ENCODE measurements at regions not wholly inside any gene's neighbourhood (a gene's known extent, or its start where the extent isn't known, plus 50 kb on each side); places are given as distances from the start of the nearest gene placed in this dataset.

DNA sequence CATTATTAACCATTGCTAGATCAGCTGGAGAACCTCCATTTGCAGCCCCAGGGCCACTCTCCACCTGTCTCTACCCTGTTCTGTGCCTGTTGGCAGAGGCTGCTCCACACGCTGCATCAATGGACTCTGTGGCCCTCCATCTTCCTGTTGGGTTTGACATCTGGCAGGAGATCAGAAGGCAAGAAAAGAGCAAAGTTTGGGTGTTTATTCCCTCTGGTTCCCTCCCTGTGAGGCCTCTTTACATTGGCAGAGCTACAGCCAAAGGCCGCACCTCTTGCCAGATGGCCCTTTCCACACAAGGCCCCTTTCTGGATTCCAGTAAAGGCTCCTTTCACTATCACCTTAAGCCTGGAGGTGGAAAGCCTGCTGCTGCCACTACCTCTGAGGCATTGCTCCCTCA, 110.9 kb upstream of the RND3 start:
- Histone ChIP-seq H3K9me3 (replicated peaks; ENCODE audit: control insufficient read depth, insufficient read depth, low read length) (no peaks in the 10 kb centered on the region), H3K4me3 (replicated peaks in 1 of 3; ENCODE audit: insufficient read depth in 1 of 3, low read depth in 1 of 3, low read length in 3 of 3) (no peak overlapping the region), H3K79me2 (ENCODE audit: control insufficient read depth, insufficient read depth, low read length) (no peaks in the 10 kb centered on the region), H3K27ac (ENCODE audit: insufficient read depth, low read depth, low read length) (no peak overlapping the region), H3K4me1 (ENCODE audit: control insufficient read depth, extremely low read depth, insufficient read depth, low read length) (no peaks in the 10 kb centered on the region), H3K9me1 (replicated peaks; ENCODE audit: control insufficient read depth, extremely low read depth, insufficient read depth, low read length) (no peaks in the 10 kb centered on the region), H2AFZ (ENCODE audit: low read depth, low read length) (no peak overlapping the region), H3K4me2 (ENCODE audit: insufficient read depth, low read length) (no peak overlapping the region), H4K20me1 (replicated peaks; ENCODE audit: control insufficient read depth, extremely low read depth, insufficient read depth, low read length) (no peaks in the 10 kb centered on the region), H3K27me3 (ENCODE audit: control insufficient read depth in 2 of 2, insufficient read depth in 2 of 2, low read length in 2 of 2) (no peaks in the 10 kb centered on the region), H3K36me3 (ENCODE audit: control insufficient read depth in 2 of 2, extremely low read depth in 1 of 2, insufficient read depth in 2 of 2, low read length in 2 of 2) (no peaks in the 10 kb centered on the region), H3K9ac (replicated peaks; ENCODE audit: extremely low read depth, insufficient read depth, low read length) (no peak overlapping the region)
- DNase-seq (ENCODE audit: low read depth, low spot score) = no peak
- intact Hi-C loops (cut with micrococcal nuclease) (no loop called here), dilution Hi-C loops (cut with MboI; ENCODE audit: extremely low pct_ligation_motif_present, low sequenced_read_pairs) (no loop called here)
- no TSS peak for BruUV-seq (replicated peaks)
- TF ChIP-seq JUN (IDR thresholded peaks at IDR 0.05; ENCODE audit: borderline replicate concordance, insufficient read depth, insufficient read length, low read depth) = no peak
- TF ChIP-seq POLR2A (IDR thresholded peaks at IDR 0.05; ENCODE audit: low read depth, low read length) = no peak
- no peak for TF ChIP-seq FOS (IDR thresholded peaks at IDR 0.05; ENCODE audit: borderline replicate concordance, insufficient read depth, low read length)
- ChIA-PET CTCF (no interaction called here), POLR2A (no interaction called here)
- FAIRE-seq = no peak

DNA sequence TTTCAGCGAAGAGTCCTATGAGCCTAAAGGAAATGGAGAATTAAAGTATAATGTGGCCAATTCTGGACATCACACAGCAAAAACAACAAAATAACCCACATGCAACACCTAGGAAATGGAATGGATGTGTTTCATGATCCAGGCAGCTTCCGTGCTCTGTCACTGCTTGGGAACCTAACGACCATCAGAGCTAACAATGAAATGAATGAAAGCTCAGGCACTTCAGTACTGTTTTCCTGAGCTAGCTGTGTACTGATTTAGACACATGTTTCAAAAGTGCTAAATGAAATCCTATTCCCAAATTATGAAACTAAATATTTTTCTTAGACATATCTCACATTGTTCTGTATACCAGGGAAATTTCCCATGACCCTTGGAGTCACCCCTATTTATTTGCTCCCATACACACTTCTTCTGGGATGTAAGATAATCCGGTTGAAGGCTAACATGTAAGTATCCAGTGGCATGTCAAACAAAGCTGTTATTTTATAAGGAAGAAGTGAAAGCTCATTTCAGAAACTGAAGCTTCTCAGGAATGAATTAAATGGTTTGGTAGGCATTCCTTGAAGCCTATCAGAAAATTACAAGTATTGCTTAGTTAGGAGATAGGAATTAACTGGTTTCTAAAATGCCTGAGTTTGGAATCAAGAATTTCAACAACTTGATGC, 108.5 kb upstream of the RND3 start:
- H2AFZ ChIP-seq (ENCODE audit: low read depth, low read length) = no peak overlapping the region

More for the DNA sequence above, 108.5 kb upstream of the RND3 start:
- BruUV-seq (replicated peaks) = no TSS peak
- Histone ChIP-seq H3K27ac (ENCODE audit: insufficient read depth, low read depth, low read length) (no peak overlapping the region), H3K4me2 (ENCODE audit: insufficient read depth, low read length) (no peak overlapping the region), H3K27me3 (ENCODE audit: control insufficient read depth in 2 of 2, insufficient read depth in 2 of 2, low read length in 2 of 2) (no peaks in the 10 kb centered on the region), H4K20me1 (replicated peaks; ENCODE audit: control insufficient read depth, extremely low read depth, insufficient read depth, low read length) (no peaks in the 10 kb centered on the region), H3K79me2 (ENCODE audit: control insufficient read depth, insufficient read depth, low read length) (no peaks in the 10 kb centered on the region), H3K4me3 (replicated peaks in 1 of 3; ENCODE audit: insufficient read depth in 1 of 3, low read depth in 1 of 3, low read length in 3 of 3) (no peak overlapping the region), H3K9ac (replicated peaks; ENCODE audit: extremely low read depth, insufficient read depth, low read length) (no peak overlapping the region), H3K4me1 (ENCODE audit: control insufficient read depth, extremely low read depth, insufficient read depth, low read length) (no peaks in the 10 kb centered on the region), H3K9me3 (replicated peaks; ENCODE audit: control insufficient read depth, insufficient read depth, low read length) (no peaks in the 10 kb centered on the region), H3K36me3 (ENCODE audit: control insufficient read depth in 2 of 2, extremely low read depth in 1 of 2, insufficient read depth in 2 of 2, low read length in 2 of 2) (no peaks in the 10 kb centered on the region), H3K9me1 (replicated peaks; ENCODE audit: control insufficient read depth, extremely low read depth, insufficient read depth, low read length) (no peaks in the 10 kb centered on the region)
- dilution Hi-C loops (cut with MboI; ENCODE audit: extremely low pct_ligation_motif_present, low sequenced_read_pairs) = no loop called here
- TF ChIP-seq POLR2A (IDR thresholded peaks at IDR 0.05; ENCODE audit: low read depth, low read length) (no peak), JUN (IDR thresholded peaks at IDR 0.05; ENCODE audit: borderline replicate concordance, insufficient read depth, insufficient read length, low read depth) (no peak), MYC (IDR thresholded peaks at IDR 0.05; ENCODE audit: low read depth, low read length) (no peak)
- TF ChIP-seq, protein P1, sequence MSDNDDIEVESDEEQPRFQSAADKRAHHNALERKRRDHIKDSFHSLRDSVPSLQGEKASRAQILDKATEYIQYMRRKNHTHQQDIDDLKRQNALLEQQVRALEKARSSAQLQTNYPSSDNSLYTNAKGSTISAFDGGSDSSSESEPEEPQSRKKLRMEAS (IDR thresholded peaks at IDR 0.05; ENCODE audit: insufficient read depth, insufficient read length) = no peak
- TF ChIP-seq, protein P2, sequence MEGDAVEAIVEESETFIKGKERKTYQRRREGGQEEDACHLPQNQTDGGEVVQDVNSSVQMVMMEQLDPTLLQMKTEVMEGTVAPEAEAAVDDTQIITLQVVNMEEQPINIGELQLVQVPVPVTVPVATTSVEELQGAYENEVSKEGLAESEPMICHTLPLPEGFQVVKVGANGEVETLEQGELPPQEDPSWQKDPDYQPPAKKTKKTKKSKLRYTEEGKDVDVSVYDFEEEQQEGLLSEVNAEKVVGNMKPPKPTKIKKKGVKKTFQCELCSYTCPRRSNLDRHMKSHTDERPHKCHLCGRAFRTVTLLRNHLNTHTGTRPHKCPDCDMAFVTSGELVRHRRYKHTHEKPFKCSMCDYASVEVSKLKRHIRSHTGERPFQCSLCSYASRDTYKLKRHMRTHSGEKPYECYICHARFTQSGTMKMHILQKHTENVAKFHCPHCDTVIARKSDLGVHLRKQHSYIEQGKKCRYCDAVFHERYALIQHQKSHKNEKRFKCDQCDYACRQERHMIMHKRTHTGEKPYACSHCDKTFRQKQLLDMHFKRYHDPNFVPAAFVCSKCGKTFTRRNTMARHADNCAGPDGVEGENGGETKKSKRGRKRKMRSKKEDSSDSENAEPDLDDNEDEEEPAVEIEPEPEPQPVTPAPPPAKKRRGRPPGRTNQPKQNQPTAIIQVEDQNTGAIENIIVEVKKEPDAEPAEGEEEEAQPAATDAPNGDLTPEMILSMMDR (IDR thresholded peaks at IDR 0.05; ENCODE audit: extremely low read depth in 1 of 2, insufficient read depth in 1 of 2, low read depth in 1 of 2, low read length in 2 of 2) = no peak
- intact Hi-C loops (cut with micrococcal nuclease) = no loop called here
- ChIA-PET CTCF (interaction anchor here (0.8 kb wide), 1 partner anchor 9 kb away, joined by 3 read pairs; no protein-coding TSS in a partner anchor), POLR2A (no interaction called here)
- FAIRE-seq (no peak), DNase-seq (ENCODE audit: low read depth, low spot score) (peak; percentile 69)

Data from endothelial cell of umbilical vein (primary cell).